ENCODE measurements at regions not wholly inside any gene's neighbourhood (a gene's known extent, or its start where the extent isn't known, plus 50 kb on each side); places are given as distances from the start of the nearest gene placed in this dataset.

- DNase-seq: no peak
These were observed 151.9 kb downstream of the FAM43A start for GRCh38 chr3:194837457-194838127.

GRCh38 chr3:194838236-194838635, 152.6 kb downstream of the FAM43A start:
- no peak for DNase-seq

- no peak for DNase-seq
These were observed 155.2 kb downstream of the FAM43A start for GRCh38 chr3:194840661-194841514.

GRCh38 chr3:194841515-194841841, 155.8 kb downstream of the FAM43A start:
- no peak for DNase-seq

- DNase-seq: no peak
These were observed 157.9 kb downstream of the FAM43A start for GRCh38 chr3:194843556-194843955.

- no peak for DNase-seq
These were observed 158.4 kb downstream of the FAM43A start for GRCh38 chr3:194844046-194844445.

GRCh38 chr3:194849166-194849875, 163.6 kb downstream of the FAM43A start:
- no peak for DNase-seq

- no peak for DNase-seq
These were observed 165.6 kb downstream of the FAM43A start for GRCh38 chr3:194851254-194851653.

GRCh38 chr3:194851941-194852340, 166.3 kb downstream of the FAM43A start:
- no peak for DNase-seq

GRCh38 chr3:194852345-194852744, 166.7 kb downstream of the FAM43A start:
- no peak for DNase-seq

- DNase-seq: no peak
These were observed 167.3 kb downstream of the FAM43A start for GRCh38 chr3:194852831-194853508.

- DNase-seq: no peak
These were observed 168.5 kb downstream of the FAM43A start for GRCh38 chr3:194854206-194854605.

GRCh38 chr3:194854659-194855390, 169.1 kb downstream of the FAM43A start:
- no peak for DNase-seq

GRCh38 chr3:194856296-194856695, 170.6 kb downstream of the FAM43A start:
- DNase-seq: no peak

GRCh38 chr3:194857469-194858113, 171.9 kb downstream of the FAM43A start:
- no peak for DNase-seq

- DNase-seq: no peak
These were observed 172.7 kb downstream of the FAM43A start for GRCh38 chr3:194858382-194858781.

- no peak for DNase-seq
These were observed 175.0 kb downstream of the FAM43A start for GRCh38 chr3:194860725-194861124.

- DNase-seq: no peak
These were observed 175.7 kb downstream of the FAM43A start for GRCh38 chr3:194861375-194861774.

GRCh38 chr3:194865061-194865460, 179.4 kb downstream of the FAM43A start:
- no peak for DNase-seq

GRCh38 chr3:194865615-194866014, 179.9 kb downstream of the FAM43A start:
- no peak for DNase-seq

- no peak for DNase-seq
These were observed 180.6 kb downstream of the FAM43A start for GRCh38 chr3:194866236-194866635.
